Osteocyte (in vitro differentiated cells): ENCODE measurements at regions not wholly inside any gene's neighbourhood (a gene's known extent, or its start where the extent isn't known, plus 50 kb on each side); places are given as distances from the start of the nearest gene placed in this dataset.

Source experiments
- DNase-seq: peaks from one replicate; pipeline ENCODE4 v3.0.0; 2021; ENCODE audit warnings: mixed read lengths; ENCODE audit not compliant: unreplicated experiment; ENCODE audit errors: extremely low spot score
- H3K27ac Mint-ChIP-seq: one replicate; pipeline ENCODE4 v1.8.0; 2021; ENCODE audit warnings: mild to moderate bottlenecking, mixed read lengths; ENCODE audit not compliant: unreplicated experiment
- H3K27me3 Mint-ChIP-seq: one replicate; pipeline ENCODE4 v1.8.0; 2021; ENCODE audit warnings: mixed read lengths; ENCODE audit not compliant: unreplicated experiment
- H3K36me3 Mint-ChIP-seq: one replicate; pipeline ENCODE4 v1.8.0; 2021; ENCODE audit warnings: mixed read lengths; ENCODE audit not compliant: unreplicated experiment
- H3K4me1 Mint-ChIP-seq: one replicate; pipeline ENCODE4 v1.8.0; 2021; ENCODE audit warnings: mixed read lengths; ENCODE audit not compliant: unreplicated experiment
- H3K4me3 Mint-ChIP-seq: one replicate; pipeline ENCODE4 v1.8.0; 2021; ENCODE audit warnings: mild to moderate bottlenecking, moderate library complexity, mixed read lengths; ENCODE audit not compliant: unreplicated experiment
- H3K9me3 Mint-ChIP-seq: one replicate; pipeline ENCODE4 v1.8.0; 2021; ENCODE audit warnings: mixed read lengths; ENCODE audit not compliant: unreplicated experiment
- CTCF ChIP-seq: fragments of 200-600 bp; sonication (generic); IDR thresholded peaks from 2 replicates; pipeline ENCODE4 v1.5.0; 2021; ENCODE audit warnings: antibody characterized with exemption, mild to moderate bottlenecking, moderate library complexity

DNA sequence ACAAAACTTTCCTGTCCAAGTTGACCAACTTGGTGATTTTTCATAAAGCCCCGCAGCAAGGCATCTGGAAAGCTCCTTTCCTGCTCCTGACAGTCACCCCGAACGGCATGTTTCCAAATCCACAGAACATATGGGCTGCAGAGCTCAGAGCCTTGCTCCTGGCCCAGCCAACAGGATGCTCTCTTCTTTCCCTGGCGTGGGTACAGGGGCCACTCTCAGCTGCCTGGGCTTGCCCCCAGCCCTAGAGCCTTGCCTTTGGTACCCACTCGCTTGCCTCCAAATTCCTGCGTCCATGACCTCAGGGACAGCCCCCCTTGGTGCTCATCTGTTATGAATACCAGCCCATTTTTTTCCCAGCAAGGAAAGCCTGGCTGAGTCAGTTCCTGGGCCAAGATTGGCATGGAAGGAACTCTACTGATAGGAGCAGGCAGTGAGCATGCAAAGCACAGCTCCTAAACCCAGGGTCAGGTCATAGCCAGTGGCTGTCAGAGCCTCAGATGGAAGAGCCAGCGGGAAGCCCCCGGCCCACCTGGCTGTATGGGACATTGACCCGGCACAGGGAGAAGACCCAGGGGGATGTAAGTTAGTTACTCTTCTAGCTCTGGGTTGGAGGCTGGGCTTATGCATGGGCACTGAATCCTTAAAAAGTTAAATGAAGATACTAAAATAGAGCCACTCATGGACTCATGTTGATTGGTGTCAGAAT is 105.3 kb upstream of the RTL1 start:
- Mint-ChIP-seq H3K36me3 (no peaks in the 10 kb centered on the region), H3K4me3 (no peak overlapping the region), H3K27ac (no peak overlapping the region), H3K9me3 (peaks cover 14% of the 10 kb centered on the region), H3K27me3 (peaks cover 4% of the 10 kb centered on the region), H3K4me1 (peaks cover 21% of the 10 kb centered on the region)
- no peak for TF ChIP-seq CTCF
- peak; percentile 62 for DNase-seq

DNA sequence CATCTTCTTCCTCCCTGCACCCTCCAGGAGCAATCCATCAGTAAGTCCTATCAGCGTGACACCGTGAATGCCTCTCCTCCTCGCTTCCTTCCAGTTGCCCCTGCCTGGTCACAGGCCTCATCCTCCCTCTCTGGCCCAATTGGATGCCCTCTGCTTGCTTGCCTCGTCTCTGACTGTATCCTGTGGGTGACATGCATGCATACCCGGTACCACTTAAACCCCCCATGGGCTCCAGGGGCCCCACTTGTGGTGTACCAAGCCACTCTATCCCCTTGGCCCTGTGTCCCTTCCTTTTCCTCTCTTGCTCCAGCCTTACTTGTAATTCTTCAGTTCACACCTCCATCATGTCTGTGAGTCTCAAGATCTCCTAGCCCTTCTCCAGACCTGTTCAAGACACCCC is 106.0 kb upstream of the RTL1 start:
- Mint-ChIP-seq H3K27me3 (peaks cover 4% of the 10 kb centered on the region), H3K4me1 (peaks cover 19% of the 10 kb centered on the region), H3K36me3 (no peaks in the 10 kb centered on the region), H3K9me3 (peaks cover 14% of the 10 kb centered on the region), H3K4me3 (no peak overlapping the region), H3K27ac (no peak overlapping the region)
- TF ChIP-seq CTCF: no peak
- DNase-seq: peak; percentile 71

GRCh38 chr14:101010293-101010692 is 106.8 kb upstream of the RTL1 start:
- Mint-ChIP-seq H3K27me3 (peaks cover 9% of the 10 kb centered on the region), H3K4me1 (peaks cover 12% of the 10 kb centered on the region), H3K27ac (no peak overlapping the region), H3K4me3 (no peak overlapping the region), H3K9me3 (peaks cover 14% of the 10 kb centered on the region), H3K36me3 (no peaks in the 10 kb centered on the region)
- no peak for DNase-seq
- TF ChIP-seq CTCF: no peak

GRCh38 chr14:101010835-101011234 is 107.3 kb upstream of the RTL1 start:
- Mint-ChIP-seq H3K4me1 (peaks cover 6% of the 10 kb centered on the region), H3K27me3 (peaks cover 10% of the 10 kb centered on the region), H3K36me3 (no peaks in the 10 kb centered on the region), H3K27ac (no peak overlapping the region), H3K4me3 (no peak overlapping the region), H3K9me3 (peaks cover 14% of the 10 kb centered on the region)
- DNase-seq: no peak
- no peak for TF ChIP-seq CTCF

DNA sequence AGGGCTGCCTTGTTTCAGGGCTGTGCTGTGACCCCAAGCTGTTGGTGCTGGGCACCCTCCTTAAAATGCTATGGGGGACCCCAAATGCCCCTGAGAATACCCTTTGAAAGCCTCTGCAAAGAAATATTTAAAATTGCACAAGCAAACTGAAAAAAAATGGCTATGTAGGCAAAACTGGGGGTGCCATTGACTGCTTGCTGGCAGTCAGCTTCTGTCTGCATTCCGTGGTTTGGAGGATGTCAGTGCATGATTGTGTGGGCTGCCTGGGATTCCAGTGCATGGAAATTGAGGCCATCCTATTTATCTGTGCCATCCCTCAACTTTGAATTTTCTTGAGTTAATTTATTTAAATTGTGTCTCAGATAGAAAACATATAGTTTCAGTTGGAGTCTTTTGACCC is 113.7 kb upstream of the RTL1 start:
- no peak for TF ChIP-seq CTCF
- no peaks in the 10 kb centered on the region for H3K36me3 Mint-ChIP-seq
- H3K4me3 Mint-ChIP-seq: no peak overlapping the region
- H3K27me3 Mint-ChIP-seq: peaks cover 17% of the 10 kb centered on the region
- peaks cover 11% of the 10 kb centered on the region for H3K9me3 Mint-ChIP-seq
- H3K4me1 Mint-ChIP-seq: no peaks in the 10 kb centered on the region
- H3K27ac Mint-ChIP-seq: no peak overlapping the region
- DNase-seq: peak; percentile 15
